Forelimb muscle (tissue), 1 donor: ENCODE measurements at regions not wholly inside any gene's neighbourhood (a gene's known extent, or its start where the extent isn't known, plus 50 kb on each side); places are given as distances from the start of the nearest gene placed in this dataset.
A peak's percentile ranks its signal among the peaks of the same experiment; 100 is the strongest.

Experiments
- DNase-seq: peaks from one replicate; pipeline ENCODE4 v3.0.0-alpha.2; 2013; ENCODE audit warnings: low read depth

DNA sequence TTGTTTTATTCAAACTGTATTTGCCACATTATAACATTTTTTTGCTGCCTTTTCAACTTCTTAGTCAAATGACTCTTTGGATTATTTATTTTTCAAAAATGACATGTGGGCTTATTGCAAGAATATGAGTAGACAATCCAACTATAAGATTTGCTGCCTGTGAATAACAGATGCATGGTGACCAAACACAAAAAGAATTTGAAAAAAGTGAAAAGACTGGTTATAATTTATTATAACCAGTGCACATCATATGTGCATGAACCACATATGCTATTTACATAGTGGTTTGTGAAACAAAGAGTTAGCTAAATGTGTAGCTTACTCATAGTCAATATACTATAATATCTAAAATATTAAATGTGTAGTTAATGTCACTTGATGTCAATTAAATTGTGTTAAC lies 2086.8 kb downstream of the ARAP2 start:
- DNase-seq: no peak

DNA sequence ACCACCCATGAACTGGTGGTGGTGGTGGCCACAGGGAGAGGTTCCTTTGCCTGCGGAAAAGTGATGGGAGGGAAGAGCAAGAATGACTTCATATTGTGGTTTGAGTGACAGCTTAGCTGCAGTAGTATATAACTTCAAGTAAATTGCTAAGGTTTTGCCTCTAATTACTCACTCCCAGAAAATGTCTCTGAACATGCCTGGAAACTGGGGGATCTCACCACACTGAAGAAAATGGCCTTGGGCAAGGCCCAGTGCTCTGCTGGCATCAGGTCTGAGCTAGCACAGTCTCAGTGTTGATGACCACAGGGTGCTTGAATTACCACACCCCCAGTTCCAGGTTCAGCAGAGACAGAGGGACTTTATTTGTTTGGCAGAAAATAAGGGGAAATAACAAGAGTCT lies 2085.4 kb downstream of the ARAP2 start:
- no peak for DNase-seq

DNA sequence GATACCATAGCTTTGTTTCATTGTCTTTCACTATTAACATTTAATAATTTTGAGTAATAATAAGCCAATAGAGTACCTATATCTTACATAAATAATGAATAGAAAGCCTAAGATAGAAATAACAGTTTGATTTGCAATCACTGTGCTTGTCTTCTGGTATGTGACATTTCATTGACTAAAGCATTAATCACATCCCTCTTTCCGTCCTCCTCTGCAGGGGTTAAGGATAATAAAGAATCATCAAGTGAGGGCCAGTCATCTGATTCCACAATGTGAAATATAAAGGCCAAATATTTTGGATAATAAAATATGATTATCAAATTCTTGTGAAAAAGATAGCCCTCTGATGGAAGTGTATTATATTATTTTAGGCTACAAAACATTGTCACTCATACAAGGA lies 2073.4 kb downstream of the ARAP2 start:
- DNase-seq: no peak

- no peak for DNase-seq
Observed at GRCh38 chr4:34176609-34177008, 2067.7 kb downstream of the ARAP2 start.

DNA sequence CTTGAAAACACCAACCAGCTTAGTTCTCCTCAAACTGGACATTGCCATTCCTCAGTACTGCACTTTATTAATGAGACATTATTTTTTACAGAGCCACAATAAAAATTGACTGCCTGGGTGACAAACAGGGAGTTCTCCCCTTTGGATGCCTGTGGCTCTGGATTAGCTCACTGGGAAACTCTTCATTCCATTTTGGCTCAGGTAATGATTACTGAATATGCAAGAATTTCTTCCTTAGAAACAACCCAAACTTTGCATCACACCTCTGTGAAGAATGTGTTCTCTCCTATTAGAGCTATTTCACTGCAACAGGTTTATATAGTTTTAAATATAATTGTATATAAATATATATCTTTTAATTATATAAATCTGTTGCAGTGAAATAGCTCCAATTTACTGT lies 2065.8 kb downstream of the ARAP2 start:
- DNase-seq: no peak

DNA sequence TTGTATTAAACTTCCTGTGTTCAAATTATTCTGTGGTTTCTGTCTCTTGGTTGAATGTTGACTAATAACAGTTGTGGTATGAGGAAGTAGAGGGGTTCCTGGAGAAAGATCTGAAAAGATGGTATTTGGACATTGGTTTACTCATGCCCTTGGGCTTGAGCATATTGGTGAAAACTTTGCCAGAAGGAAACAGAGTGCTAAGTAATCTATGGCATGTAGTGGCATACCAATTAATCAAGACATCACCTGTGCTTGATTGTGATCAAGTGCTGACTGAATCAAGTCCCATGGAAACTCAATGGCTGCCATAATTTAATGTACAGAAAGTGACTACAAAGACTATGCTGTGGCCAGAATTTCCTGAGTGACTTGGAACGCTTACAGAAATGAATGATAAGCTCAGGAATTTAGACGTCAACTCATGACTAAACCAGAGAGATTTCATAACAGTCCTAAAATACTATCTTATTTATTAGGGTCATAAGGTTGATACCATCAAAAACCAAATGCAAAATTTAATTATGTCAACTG lies 2062.9 kb downstream of the ARAP2 start:
- no peak for DNase-seq

- no peak for DNase-seq
Observed at GRCh38 chr4:34181891-34182290, 2062.4 kb downstream of the ARAP2 start.

GRCh38 chr4:34182306-34182705 lies 2062.0 kb downstream of the ARAP2 start:
- no peak for DNase-seq

DNA sequence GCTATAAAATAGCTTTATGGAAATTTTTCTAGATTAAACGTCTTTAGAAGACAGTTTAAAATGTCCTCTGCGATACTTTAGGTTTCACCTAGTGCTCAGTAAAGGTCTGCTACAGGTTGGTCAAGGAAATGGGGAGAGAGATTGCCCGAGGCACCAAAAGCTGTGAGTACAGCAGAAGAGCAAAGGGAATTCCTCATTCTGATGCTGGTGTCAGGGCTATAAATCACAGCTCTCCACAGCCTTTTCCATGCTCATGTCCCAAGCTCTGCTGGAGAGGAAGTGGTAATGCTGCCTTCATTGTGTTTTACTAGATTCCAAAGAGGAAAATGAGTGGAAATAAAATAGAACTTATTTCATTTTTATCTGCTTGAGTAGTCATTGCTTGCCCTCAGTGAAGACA lies 2060.4 kb downstream of the ARAP2 start:
- DNase-seq: no peak

GRCh38 chr4:34187056-34187455 lies 2057.3 kb downstream of the ARAP2 start:
- DNase-seq: no peak

- no peak for DNase-seq
Observed at GRCh38 chr4:34191443-34191842, 2052.9 kb downstream of the ARAP2 start.

DNA sequence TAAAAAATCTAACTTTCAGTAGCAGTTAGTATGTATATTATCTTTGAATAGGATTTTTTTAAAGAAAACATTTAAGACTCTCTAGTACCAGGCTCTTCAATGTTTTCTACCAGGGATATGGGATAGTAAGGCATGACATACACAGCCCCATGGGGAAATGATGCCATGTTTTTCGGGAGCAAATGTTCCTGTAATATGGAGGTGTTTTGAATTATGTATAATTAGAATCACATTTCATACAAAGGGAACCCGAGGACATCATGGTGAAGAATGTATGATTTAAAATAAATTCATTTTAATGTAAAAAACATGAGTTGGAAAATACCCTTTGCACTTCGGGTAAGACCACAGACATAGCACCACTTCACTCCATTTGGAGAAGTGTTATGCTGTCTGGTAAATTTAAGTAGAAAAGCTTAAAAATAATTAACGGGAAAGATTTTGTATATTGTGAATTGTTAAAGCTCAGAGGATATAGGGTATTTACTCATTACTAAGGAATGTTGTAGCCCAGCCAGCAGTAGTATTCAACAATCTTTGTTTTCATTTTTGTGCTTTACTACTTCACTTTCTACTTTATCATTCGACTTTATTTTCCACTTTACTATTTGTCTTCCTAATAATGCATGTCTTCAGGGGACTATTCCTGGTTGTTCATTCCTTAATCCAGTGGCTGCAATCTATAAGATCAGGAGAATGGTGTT lies 2050.7 kb downstream of the ARAP2 start:
- no peak for DNase-seq

DNA sequence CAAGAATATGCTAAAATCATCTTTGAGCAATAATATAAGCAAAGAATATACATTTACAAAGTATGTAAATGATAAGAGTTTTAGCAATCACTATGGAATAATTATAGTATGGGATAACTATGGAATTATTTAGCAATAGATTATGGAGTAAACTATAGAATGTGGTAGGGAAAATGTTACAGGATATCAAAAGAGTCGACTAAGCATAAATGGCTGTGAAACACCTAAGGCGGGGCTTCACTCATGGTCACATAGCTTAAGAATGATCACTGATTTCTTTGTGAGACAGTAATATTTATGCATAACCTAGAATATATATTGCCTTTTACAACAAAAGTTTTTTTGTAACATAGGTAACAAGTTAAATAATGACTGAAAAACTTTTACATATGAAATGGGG lies 2049.7 kb downstream of the ARAP2 start:
- no peak for DNase-seq

- DNase-seq: no peak
Observed at GRCh38 chr4:34196375-34196774, 2047.9 kb downstream of the ARAP2 start.

GRCh38 chr4:34198966-34199365 lies 2045.3 kb downstream of the ARAP2 start:
- DNase-seq: no peak

DNA sequence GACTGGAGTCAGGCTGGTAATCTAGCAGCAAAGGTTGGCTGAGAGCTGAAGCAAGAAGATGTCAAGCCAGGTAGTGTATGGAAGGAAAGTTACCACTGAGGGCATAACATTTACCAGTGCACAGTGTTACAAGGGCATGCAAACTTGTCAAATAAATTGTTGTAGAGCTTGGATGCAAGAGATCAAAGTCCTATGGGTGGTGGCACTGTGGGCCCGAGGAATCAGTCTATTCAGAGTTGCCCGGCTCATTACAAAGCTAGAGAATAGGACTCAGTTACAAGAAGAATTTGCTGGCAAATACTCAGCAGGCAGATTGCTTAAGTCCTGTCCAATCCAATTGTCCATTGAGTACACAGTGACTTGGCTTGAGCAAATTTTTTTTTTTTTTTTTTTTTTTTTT lies 2043.8 kb downstream of the ARAP2 start:
- DNase-seq: no peak

- DNase-seq: no peak
Observed at GRCh38 chr4:34202154-34202553, 2042.2 kb downstream of the ARAP2 start.

DNA sequence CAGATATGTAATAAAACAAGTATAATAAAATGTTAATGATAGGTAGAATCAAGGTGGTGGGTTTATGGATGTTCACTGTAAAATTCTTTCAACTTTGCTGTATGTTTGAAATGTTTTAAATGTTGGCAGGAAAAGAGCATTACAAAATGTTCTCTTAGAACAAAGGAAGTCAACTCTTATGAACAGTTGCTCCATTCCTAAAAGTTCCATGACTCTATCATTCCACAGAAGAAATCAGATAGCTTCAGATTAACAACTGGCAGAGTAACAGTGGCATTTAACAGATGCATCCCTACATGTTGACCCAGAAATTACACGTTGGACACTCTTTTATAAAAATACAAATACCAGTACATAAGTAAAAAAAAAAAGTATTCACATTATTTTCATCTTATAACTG lies 2023.7 kb downstream of the ARAP2 start:
- DNase-seq: no peak

DNA sequence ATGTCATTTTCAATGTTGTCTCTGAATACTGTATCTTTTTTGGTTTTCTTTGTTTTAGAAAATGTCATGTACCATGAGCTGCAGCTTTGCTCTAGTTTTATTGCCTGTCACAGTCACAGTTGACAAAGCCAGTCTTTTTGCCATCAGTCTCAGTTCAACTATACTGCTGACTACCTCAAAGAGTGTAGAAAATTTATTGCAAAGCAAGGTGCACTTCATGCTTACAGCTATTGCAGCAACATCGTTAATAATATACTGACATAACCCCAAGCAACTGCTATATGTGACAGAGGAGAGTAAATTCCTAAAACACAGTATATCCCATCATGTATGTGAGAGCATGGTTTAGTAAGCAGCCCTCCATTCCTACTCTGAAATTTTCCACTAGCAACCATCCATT lies 2022.3 kb downstream of the ARAP2 start:
- DNase-seq: no peak

- DNase-seq: no peak
Observed at GRCh38 chr4:34236118-34236517, 2008.2 kb downstream of the ARAP2 start.

DNA sequence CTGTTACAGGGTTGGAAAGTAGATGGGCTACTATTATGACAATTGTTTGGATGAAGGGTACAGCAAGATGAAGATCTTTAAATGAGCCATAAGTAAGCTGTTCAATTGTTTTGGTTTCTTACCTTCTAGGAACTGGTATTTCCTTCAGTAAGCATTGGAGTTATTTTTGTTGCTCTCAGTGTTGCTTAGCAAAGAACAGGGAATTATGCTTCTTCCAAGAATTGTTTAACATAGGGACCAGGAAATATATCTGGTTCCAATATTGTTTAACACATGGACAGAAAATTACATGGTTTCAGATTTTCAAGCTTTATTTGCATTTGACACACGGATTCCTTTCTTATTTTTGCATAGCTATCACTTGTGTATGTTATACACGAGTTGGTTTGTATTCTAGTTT lies 1999.0 kb downstream of the ARAP2 start:
- peak; percentile 5 for DNase-seq

GRCh38 chr4:34250562-34250961 lies 1993.8 kb downstream of the ARAP2 start:
- no peak for DNase-seq

GRCh38 chr4:34253239-34253638 lies 1991.1 kb downstream of the ARAP2 start:
- no peak for DNase-seq

DNA sequence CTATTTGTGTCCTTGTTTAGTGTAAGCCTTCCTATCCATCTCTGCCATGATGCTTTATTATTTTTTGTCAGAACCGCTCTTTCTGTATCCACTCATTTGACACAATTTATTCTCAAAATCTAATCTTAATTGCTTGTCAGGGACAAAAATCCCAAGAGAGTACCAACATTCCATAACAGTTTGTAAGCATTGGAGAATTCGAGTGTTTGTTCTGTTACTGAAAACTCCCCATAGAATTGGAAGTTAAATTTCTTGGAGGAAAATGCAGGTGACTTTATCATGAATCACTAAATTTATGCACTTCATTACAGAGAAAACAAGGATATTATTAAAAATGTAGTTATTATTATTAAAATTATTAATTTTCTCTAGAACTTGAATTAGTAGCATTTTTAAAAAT lies 1986.1 kb downstream of the ARAP2 start:
- DNase-seq: no peak
